H9 (cell line): ENCODE measurements at regions not wholly inside any gene's neighbourhood (a gene's known extent, or its start where the extent isn't known, plus 50 kb on each side); places are given as distances from the start of the nearest gene placed in this dataset.

ENCODE experiments used
- DNase-seq: peaks from one replicate; pipeline ENCODE4 v3.0.0-alpha.2; 2017
- H2AFZ ChIP-seq: one replicate; pipeline ENCODE4 v1.6.1; 2013; ENCODE audit warnings: mild to moderate bottlenecking, low read length, control low read depth, moderate library complexity
- H2AK5ac ChIP-seq: 2 replicates; pipeline ENCODE4 v1.6.1; 2013; ENCODE audit warnings: low read length, control low read depth, mixed read lengths; ENCODE audit not compliant: insufficient read length
- H2BK120ac ChIP-seq: one replicate; pipeline ENCODE4 v1.6.1; 2013; ENCODE audit warnings: low read depth, mild to moderate bottlenecking, low read length, control low read depth, inconsistent platforms; ENCODE audit not compliant: poor library complexity, severe bottlenecking
- H2BK12ac ChIP-seq: 2 replicates; pipeline ENCODE4 v1.6.1; 2013; ENCODE audit warnings: low read length, control low read depth, mixed read lengths, low read depth; ENCODE audit not compliant: insufficient read length
- H2BK15ac ChIP-seq: 2 replicates; pipeline ENCODE4 v1.6.1; 2013; ENCODE audit warnings: low read depth, low read length, control low read depth
- H2BK20ac ChIP-seq: one replicate; pipeline ENCODE4 v1.6.1; 2013; ENCODE audit warnings: low read depth, mild to moderate bottlenecking, low read length, control low read depth, inconsistent platforms; ENCODE audit not compliant: poor library complexity, severe bottlenecking
- H2BK5ac ChIP-seq: 2 replicates; pipeline ENCODE4 v1.6.1; 2013; ENCODE audit warnings: low read length, control low read depth, mixed read lengths; ENCODE audit not compliant: insufficient read length
- H3K14ac ChIP-seq: 2 replicates; pipeline ENCODE4 v1.6.1; 2013; ENCODE audit warnings: low read length, control low read depth; ENCODE audit not compliant: insufficient read depth
- H3K18ac ChIP-seq: 2 replicates; pipeline ENCODE4 v1.6.1; 2013; ENCODE audit warnings: low read depth, mild to moderate bottlenecking, mixed read lengths, low read length, control low read depth; ENCODE audit not compliant: insufficient read length
- H3K23ac ChIP-seq: 2 replicates; pipeline ENCODE4 v1.6.1; 2013; ENCODE audit warnings: low read length, control low read depth, mixed read lengths, low read depth; ENCODE audit not compliant: insufficient read length
- H3K23me2 ChIP-seq: 2 replicates; pipeline ENCODE4 v1.6.1; 2013; ENCODE audit warnings: low read depth, mild to moderate bottlenecking, mixed read lengths, low read length, control low read depth; ENCODE audit not compliant: insufficient read length, poor library complexity, severe bottlenecking
- H3K27ac ChIP-seq: 2 replicates; pipeline ENCODE4 v1.5.1; 2013; ENCODE audit warnings: low read length, control low read depth, mixed read lengths, low read depth; ENCODE audit not compliant: insufficient read length
- H3K27me3 ChIP-seq: 2 replicates; pipeline ENCODE4 v1.6.1; 2013; ENCODE audit warnings: low read length, control low read depth, inconsistent platforms; ENCODE audit not compliant: insufficient read depth
- H3K4ac ChIP-seq: 2 replicates; pipeline ENCODE4 v1.6.1; 2013; ENCODE audit warnings: low read depth, mild to moderate bottlenecking, control low read depth, inconsistent platforms, low read length, moderate library complexity
- H3K4me1 ChIP-seq: 2 replicates; pipeline ENCODE4 v1.6.1; 2013; ENCODE audit warnings: low read length, control low read depth, inconsistent platforms; ENCODE audit not compliant: insufficient read depth
- H3K4me2 ChIP-seq: 2 replicates; pipeline ENCODE4 v1.6.1; 2013; ENCODE audit warnings: low read length, control low read depth, mixed read lengths; ENCODE audit not compliant: insufficient read length, insufficient read depth
- H3K56ac ChIP-seq: 2 replicates; pipeline ENCODE4 v1.6.1; 2013; ENCODE audit warnings: low read depth, mild to moderate bottlenecking, mixed read lengths, low read length, control low read depth; ENCODE audit not compliant: insufficient read length
- H3K79me1 ChIP-seq: 2 replicates; pipeline ENCODE4 v1.6.1; 2013; ENCODE audit warnings: low read depth, mild to moderate bottlenecking, moderate library complexity, low read length, control low read depth, inconsistent platforms; ENCODE audit not compliant: insufficient read depth, poor library complexity, severe bottlenecking
- H3K79me2 ChIP-seq: 2 replicates; pipeline ENCODE4 v1.6.1; 2013; ENCODE audit warnings: low read length, control low read depth, inconsistent platforms; ENCODE audit not compliant: insufficient read depth
- H3K9ac ChIP-seq: 2 replicates; pipeline ENCODE4 v1.6.1; 2013; ENCODE audit warnings: low read length, control low read depth, mixed read lengths; ENCODE audit not compliant: insufficient read length; ENCODE audit errors: extremely low read depth
- H3K9me3 ChIP-seq: one replicate; pipeline ENCODE4 v1.6.1; 2013; ENCODE audit warnings: low read depth, low read length, inconsistent platforms; ENCODE audit not compliant: control insufficient read depth
- H3T11ph ChIP-seq: one replicate; pipeline ENCODE4 v1.6.1; 2013; ENCODE audit warnings: mild to moderate bottlenecking, low read length, control low read depth, inconsistent platforms
- H4K20me1 ChIP-seq: one replicate; pipeline ENCODE4 v1.6.1; 2013; ENCODE audit not compliant: control insufficient read depth, insufficient read length, insufficient read depth
- H4K5ac ChIP-seq: 2 replicates; pipeline ENCODE4 v1.6.1; 2013; ENCODE audit warnings: low read depth, mild to moderate bottlenecking, mixed read lengths, low read length, control low read depth; ENCODE audit not compliant: insufficient read length
- H4K8ac ChIP-seq: replicated peaks from 2 replicates; pipeline ENCODE4 v1.6.1; 2013; ENCODE audit warnings: low read length, control low read depth, mixed read lengths, low read depth; ENCODE audit not compliant: insufficient read length
- H4K91ac ChIP-seq: 2 replicates; pipeline ENCODE4 v1.6.1; 2013; ENCODE audit warnings: low read depth, mild to moderate bottlenecking, moderate library complexity, mixed read lengths, low read length, control low read depth; ENCODE audit not compliant: insufficient read length
- H3K27ac Mint-ChIP-seq, 3 experiments: 2 replicates in 2 of 3; 3 replicates in 1 of 3; pipeline ENCODE4 v1.8.0; 2020 to 2021; ENCODE audit warnings: mixed read lengths in 3 of 3, mild to moderate bottlenecking in 1 of 3, moderate library complexity in 1 of 3
- H3K27me3 Mint-ChIP-seq: 2 replicates; pipeline ENCODE4 v1.8.0; 2021; ENCODE audit warnings: low read depth, mild to moderate bottlenecking, moderate library complexity, mixed read lengths
- H3K36me3 Mint-ChIP-seq, 3 experiments: 2 replicates in 2 of 3; 3 replicates in 1 of 3; pipeline ENCODE4 v1.8.0; 2020 to 2021; ENCODE audit warnings: low read depth in 3 of 3, mixed read lengths in 3 of 3; ENCODE audit not compliant: insufficient read depth in 1 of 3
- H3K4me1 Mint-ChIP-seq, 2 experiments: 2 replicates each; pipeline ENCODE4 v1.8.0; 2020; ENCODE audit warnings: mixed read lengths in 2 of 2
- H3K4me3 Mint-ChIP-seq, 2 experiments: 2 replicates in 1 of 2; 3 replicates in 1 of 2; pipeline ENCODE4 v1.8.0; 2020 to 2021; ENCODE audit warnings: mild to moderate bottlenecking in 2 of 2, mixed read lengths in 2 of 2, moderate library complexity in 1 of 2
- H3K9me3 Mint-ChIP-seq, 2 experiments: 2 replicates in 1 of 2; 3 replicates in 1 of 2; pipeline ENCODE4 v1.8.0; 2020; ENCODE audit warnings: mild to moderate bottlenecking in 2 of 2, mixed read lengths in 2 of 2, moderate library complexity in 1 of 2
- CTCF ChIP-seq: fragments of 200-600 bp; sonication (generic); conservative IDR thresholded peaks from 3 replicates; pipeline ENCODE4 v1.8.0; 2021; ENCODE audit warnings: antibody characterized with exemption, mild to moderate bottlenecking
- WGBS: extraction: QIAGEN DNeasy Blood & Tissue Kit; methylation state at CpG from one replicate; pipeline ENCODE4 v1.1.7; 2013; ENCODE audit warnings: missing lambda C conversion rate, low lambda C conversion rate, mixed read lengths; ENCODE audit not compliant: insufficient read length; ENCODE audit errors: extremely low coverage; 5-methylcytosine and 5-hydroxymethylcytosine counted together

GRCh38 chr15:97867870-97868269, 92.6 kb upstream of the ARRDC4 start:
- Histone ChIP-seq H3K9ac (no peak overlapping the region), H3K23me2 (no peaks in the 10 kb centered on the region), H4K91ac (no peak overlapping the region), H3K14ac (no peak overlapping the region), H3T11ph (no peak overlapping the region), H2AFZ (no peak overlapping the region), H2BK120ac (no peak overlapping the region), H3K27me3 (no peaks in the 10 kb centered on the region; the same call in 1 of the 2 replicates), H3K23ac (no peak overlapping the region), H3K79me1 (no peaks in the 10 kb centered on the region), H4K20me1 (no peaks in the 10 kb centered on the region), H3K4me1 (no peaks in the 10 kb centered on the region), H2BK5ac (no peak overlapping the region), H3K56ac (no peak overlapping the region), H3K79me2 (no peaks in the 10 kb centered on the region), H3K4me2 (no peak overlapping the region), H4K5ac (no peak overlapping the region), H3K27ac (no peak overlapping the region), H2BK20ac (no peak overlapping the region), H4K8ac (no peak overlapping the region), H2BK12ac (no peak overlapping the region), H3K9me3 (no peaks in the 10 kb centered on the region), H2AK5ac (no peak overlapping the region), H2BK15ac (no peak overlapping the region), H3K4ac (no peak overlapping the region), H3K18ac (no peak overlapping the region)
- Mint-ChIP-seq H3K4me3 (no peak overlapping the region), H3K9me3 (peaks cover 3 to 7% of the 10 kb centered on the region in 2 experiments; a peak in 3 of 5 replicates), H3K27me3 (peaks cover 2% of the 10 kb centered on the region; the same call in 1 of the 2 replicates), H3K27ac (peak overlapping the region in 1 of 3 experiments; percentile 54; a peak in 1 of 7 replicates), H3K36me3 (peaks cover 0 to 2% (median 0%) of the 10 kb centered on the region in 3 experiments; a peak in 2 of 7 replicates), H3K4me1 (no peaks in the 10 kb centered on the region)
- no peak for DNase-seq
- WGBS = no CpG with 5 or more reads among the region's 4 CpGs
- no peak for TF ChIP-seq CTCF
